Suprapubic skin (tissue), 4 donors: ENCODE measurements at regions not wholly inside any gene's neighbourhood (a gene's known extent, or its start where the extent isn't known, plus 50 kb on each side); places are given as distances from the start of the nearest gene placed in this dataset.

ENCODE experiments used
- CTCF ChIP-seq, 2 donors: fragments of 200-600 bp in 1 of 2; fragments of 450-650 bp in 1 of 2; sonication (generic) in 1 of 2; IDR thresholded peaks; one replicate each; pipeline ENCODE4 v1.5.1; 2016 to 2019; ENCODE audit warnings: antibody characterized with exemption in 2 of 2, mild to moderate bottlenecking in 1 of 2, moderate library complexity in 1 of 2
- EP300 ChIP-seq: sonication (generic); formaldehyde crosslinking; IDR thresholded peaks from one replicate; pipeline ENCODE4 v1.6.1; 2017; ENCODE audit warnings: antibody characterized with exemption
- POLR2A ChIP-seq, 2 donors: fragments of 450-650 bp; IDR thresholded peaks; one replicate each; pipeline ENCODE4 v1.6.1; 2017; ENCODE audit warnings: antibody characterized with exemption in 2 of 2, mild to moderate bottlenecking in 2 of 2, moderate library complexity in 2 of 2
- POLR2AphosphoS5 ChIP-seq, 3 donors: sonication (generic); formaldehyde crosslinking; IDR thresholded peaks; one replicate each; pipeline ENCODE4 v1.6.1; 2017; ENCODE audit warnings: antibody characterized with exemption in 3 of 3

- no peak for TF ChIP-seq CTCF (IDR thresholded peaks at IDR 0.05)
- no peak for TF ChIP-seq EP300
- no peak for TF ChIP-seq POLR2A (IDR thresholded peaks at IDR 0.05)
- TF ChIP-seq POLR2AphosphoS5 (IDR thresholded peaks at IDR 0.05) = no peak
These were observed 272.5 kb upstream of the PRICKLE1 start for GRCh38 chr12:42862055-42862454.
